HCT116 (cell line): ENCODE measurements at regions not wholly inside any gene's neighbourhood (a gene's known extent, or its start where the extent isn't known, plus 50 kb on each side); places are given as distances from the start of the nearest gene placed in this dataset.

ENCODE experiments used
- ATAC-seq: fragments of 200-7000 bp; cut with Tn5 transposase; 2 replicates; pipeline ENCODE4 v1.9.1; 2020; ENCODE audit warnings: mild to moderate bottlenecking, moderate library complexity
- BruUV-seq: library from RNA; stranded (reverse); fragments of 400-500 nt; replicated peaks from 2 replicates; lab custom pipeline; 2021; lab: Mats Ljungman, UMichigan
- CTCF ChIA-PET: fragments of 300-600 bp; sonication (Branson Sonifier 250); formaldehyde crosslinking; loops from one replicate; lab custom pipeline; 2021; ENCODE audit warnings: antibody characterized with exemption; lab: Charles Lee
- POLR2A ChIA-PET: fragments of 300-600, 350-600 bp; sonication (Branson Sonifier 250); formaldehyde crosslinking; loops from one replicate; lab custom pipeline; 2021; ENCODE audit warnings: antibody characterized with exemption; lab: Charles Lee
- RAD21 ChIA-PET, 2 experiments: fragments of 300-600 bp; sonication (Branson Sonifier 250); formaldehyde crosslinking; loops; one replicate each; lab custom pipeline; 2023; ENCODE audit warnings: low total read pairs in 2 of 2; ENCODE audit not compliant: uncharacterized antibody in 2 of 2, unreplicated experiment in 2 of 2, low non-redundant PET in 1 of 2; lab: Charles Lee
- DNase-seq: peaks from one replicate; pipeline ENCODE4 v3.0.0-alpha.2; 2010; ENCODE audit warnings: low read depth, low spot score
- H2AFZ ChIP-seq: fragments of 200-600 bp; shearing (Covaris generic), sonication (generic); 2 replicates; pipeline ENCODE4 v1.6.1; 2017; ENCODE audit warnings: low read depth, mixed run types, mixed read lengths, antibody characterized with exemption, low read length; ENCODE audit not compliant: poor library complexity, severe bottlenecking
- H3K27ac ChIP-seq: 2 replicates; pipeline ENCODE4 v1.5.1; 2012; ENCODE audit warnings: low read depth, low read length
- H3K27me3 ChIP-seq: fragments of 200-600 bp; sonication (generic); 2 replicates; pipeline ENCODE4 v1.6.1; 2016; ENCODE audit warnings: mixed run types, low read length, mixed read lengths; ENCODE audit not compliant: insufficient read depth
- H3K36me3 ChIP-seq, 2 experiments: fragments of 200-500 bp in 1 of 2; fragments of 200-600 bp in 1 of 2; sonication (Bioruptor generic) in 1 of 2; sonication (generic) in 1 of 2; 2 replicates each; pipeline versions ENCODE4 v1.5.1 to v1.6.1; 2014 to 2016; ENCODE audit warnings: low read length in 2 of 2, inconsistent platforms in 1 of 2, mixed read lengths in 1 of 2, mixed run types in 1 of 2; ENCODE audit not compliant: insufficient read depth in 2 of 2, control insufficient read depth in 1 of 2
- H3K4me1 ChIP-seq, 2 experiments: fragments of 200-600 bp in 1 of 2; sonication (generic) in 1 of 2; 2 replicates each; pipeline versions ENCODE4 v1.5.1 to v1.6.1; 2012 to 2017; ENCODE audit warnings: low read length in 2 of 2, inconsistent platforms in 1 of 2, mild to moderate bottlenecking in 1 of 2, mixed read lengths in 1 of 2, mixed run types in 1 of 2, moderate library complexity in 1 of 2; ENCODE audit not compliant: insufficient read depth in 2 of 2, control insufficient read depth in 1 of 2
- H3K4me2 ChIP-seq: fragments of 200-600 bp; sonication (generic); 2 replicates; pipeline ENCODE4 v1.6.1; 2017; ENCODE audit warnings: mixed run types, low read length, mixed read lengths
- H3K4me3 ChIP-seq, 2 experiments: fragments of 200-600 bp in 1 of 2; sonication (generic) in 1 of 2; replicated peaks in 1 of 2; 2 replicates each; pipeline ENCODE4 v1.5.1; 2011 to 2016; ENCODE audit warnings: low read length in 2 of 2, control low read depth in 1 of 2, low read depth in 1 of 2, mild to moderate bottlenecking in 1 of 2, mixed read lengths in 1 of 2, mixed run types in 1 of 2
- H3K79me2 ChIP-seq: fragments of 200-600 bp; sonication (generic); 2 replicates; pipeline ENCODE4 v1.6.1; 2017; ENCODE audit warnings: mild to moderate bottlenecking, mixed run types, low read length, moderate library complexity, mixed read lengths; ENCODE audit not compliant: insufficient read depth
- H3K9ac ChIP-seq: fragments of 200-600 bp; sonication (generic); 2 replicates; pipeline ENCODE4 v1.6.1; 2016; ENCODE audit warnings: low read length, mixed read lengths
- H3K9me2 ChIP-seq: fragments of 200-600 bp; sonication (generic), shearing (Covaris generic); 2 replicates; pipeline ENCODE4 v1.6.1; 2017; ENCODE audit warnings: mixed run types, mild to moderate bottlenecking, moderate library complexity; ENCODE audit not compliant: insufficient read depth
- H3K9me3 ChIP-seq, 2 experiments: fragments of 200-500 bp in 1 of 2; fragments of 200-600 bp in 1 of 2; sonication (Bioruptor generic) in 1 of 2; sonication (generic) in 1 of 2; 2 replicates each; pipeline ENCODE4 v1.6.1; 2014 to 2017; ENCODE audit warnings: low read length in 2 of 2, mixed read lengths in 2 of 2, inconsistent platforms in 1 of 2, low read depth in 1 of 2, mild to moderate bottlenecking in 1 of 2, mixed run types in 1 of 2, moderate library complexity in 1 of 2; ENCODE audit not compliant: control insufficient read depth in 1 of 2, insufficient read depth in 1 of 2
- H4K20me1 ChIP-seq: fragments of 200-600 bp; sonication (generic), shearing (Covaris generic); 2 replicates; pipeline ENCODE4 v1.6.1; 2017; ENCODE audit warnings: mixed run types, mild to moderate bottlenecking, moderate library complexity; ENCODE audit not compliant: insufficient read depth
- EZH2 ChIP-seq: fragments of 200-600 bp; sonication (generic); IDR thresholded peaks from 2 replicates; pipeline ENCODE4 v1.6.1; 2017; ENCODE audit warnings: antibody characterized with exemption, mixed run types
- EZH2phosphoT487 ChIP-seq: fragments of 200-600 bp; IDR thresholded peaks from 2 replicates; pipeline ENCODE4 v1.6.1; 2018; ENCODE audit warnings: antibody characterized with exemption, borderline replicate concordance
- POLR2AphosphoS5 ChIP-seq: IDR thresholded peaks from 2 replicates; pipeline ENCODE4 v1.6.1; 2011; ENCODE audit warnings: mild to moderate bottlenecking, low read depth, low read length, moderate library complexity
- SIN3A ChIP-seq: IDR thresholded peaks from 2 replicates; pipeline ENCODE4 v1.6.1; 2012; ENCODE audit warnings: low read depth
- SP1 ChIP-seq: IDR thresholded peaks from 2 replicates; pipeline ENCODE4 v1.6.1; 2012; ENCODE audit warnings: low read depth
- SRF ChIP-seq: IDR thresholded peaks from 2 replicates; pipeline ENCODE4 v1.6.1; 2012; ENCODE audit warnings: low read depth
- intact Hi-C: fragments of 100-400 bp; cut with micrococcal nuclease; formaldehyde crosslinking; loops from 2 replicates; pipeline ENCODE4 v1.10.0; 2022
- TF ChIP-seq, protein P1 (sequence below): IDR thresholded peaks from 2 replicates; pipeline ENCODE4 v1.6.1; 2012; ENCODE audit warnings: low read depth

DNA sequence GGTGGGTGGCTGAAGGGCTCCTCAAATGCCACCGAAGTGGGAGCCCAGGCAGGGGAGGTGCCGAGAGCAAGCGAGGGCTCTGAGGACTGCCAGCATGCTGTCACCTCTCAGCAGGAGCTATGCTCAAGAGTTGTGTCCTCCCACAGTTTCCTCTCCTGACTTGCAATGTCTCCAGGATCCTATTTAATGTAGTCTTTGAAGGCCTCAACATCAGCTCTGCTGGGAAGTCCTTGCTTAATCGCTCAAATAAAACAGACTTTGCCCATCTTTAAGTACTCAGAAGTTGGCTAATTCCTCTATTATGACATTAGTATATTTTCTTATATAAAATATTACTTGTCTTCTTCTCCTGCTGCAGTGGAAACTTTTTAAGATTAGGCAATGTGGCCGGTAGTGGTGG is 154.2 kb upstream of the NRIP1 start (continued):
- TF ChIP-seq EZH2phosphoT487 (no peak), SIN3A (no peak), SP1 (no peak), SRF (no peak), EZH2 (no peak)
- TF ChIP-seq, protein P1, sequence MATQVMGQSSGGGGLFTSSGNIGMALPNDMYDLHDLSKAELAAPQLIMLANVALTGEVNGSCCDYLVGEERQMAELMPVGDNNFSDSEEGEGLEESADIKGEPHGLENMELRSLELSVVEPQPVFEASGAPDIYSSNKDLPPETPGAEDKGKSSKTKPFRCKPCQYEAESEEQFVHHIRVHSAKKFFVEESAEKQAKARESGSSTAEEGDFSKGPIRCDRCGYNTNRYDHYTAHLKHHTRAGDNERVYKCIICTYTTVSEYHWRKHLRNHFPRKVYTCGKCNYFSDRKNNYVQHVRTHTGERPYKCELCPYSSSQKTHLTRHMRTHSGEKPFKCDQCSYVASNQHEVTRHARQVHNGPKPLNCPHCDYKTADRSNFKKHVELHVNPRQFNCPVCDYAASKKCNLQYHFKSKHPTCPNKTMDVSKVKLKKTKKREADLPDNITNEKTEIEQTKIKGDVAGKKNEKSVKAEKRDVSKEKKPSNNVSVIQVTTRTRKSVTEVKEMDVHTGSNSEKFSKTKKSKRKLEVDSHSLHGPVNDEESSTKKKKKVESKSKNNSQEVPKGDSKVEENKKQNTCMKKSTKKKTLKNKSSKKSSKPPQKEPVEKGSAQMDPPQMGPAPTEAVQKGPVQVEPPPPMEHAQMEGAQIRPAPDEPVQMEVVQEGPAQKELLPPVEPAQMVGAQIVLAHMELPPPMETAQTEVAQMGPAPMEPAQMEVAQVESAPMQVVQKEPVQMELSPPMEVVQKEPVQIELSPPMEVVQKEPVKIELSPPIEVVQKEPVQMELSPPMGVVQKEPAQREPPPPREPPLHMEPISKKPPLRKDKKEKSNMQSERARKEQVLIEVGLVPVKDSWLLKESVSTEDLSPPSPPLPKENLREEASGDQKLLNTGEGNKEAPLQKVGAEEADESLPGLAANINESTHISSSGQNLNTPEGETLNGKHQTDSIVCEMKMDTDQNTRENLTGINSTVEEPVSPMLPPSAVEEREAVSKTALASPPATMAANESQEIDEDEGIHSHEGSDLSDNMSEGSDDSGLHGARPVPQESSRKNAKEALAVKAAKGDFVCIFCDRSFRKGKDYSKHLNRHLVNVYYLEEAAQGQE, result no peak

DNA sequence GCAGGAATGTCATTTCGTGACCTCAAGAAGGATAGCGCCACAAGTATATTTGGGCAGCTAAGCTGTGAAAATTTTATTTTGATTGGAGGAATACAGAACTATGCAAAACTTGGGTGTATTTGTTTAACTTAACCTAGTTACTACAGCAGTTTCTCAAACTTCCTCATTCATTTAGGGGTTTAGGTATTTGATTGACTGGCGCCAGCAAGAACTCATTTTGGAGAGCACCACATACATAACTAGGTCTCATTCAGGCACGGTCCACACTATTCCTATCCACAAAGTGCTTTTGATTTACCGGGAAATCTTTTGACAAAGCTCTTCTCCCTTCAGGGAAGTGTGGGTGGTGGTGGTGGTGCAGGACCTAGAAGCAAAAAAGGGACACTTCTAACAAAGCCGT is 155.1 kb upstream of the NRIP1 start:
- H3K9me3 ChIP-seq, result no peaks in the 10 kb centered on the region
- ChIA-PET POLR2A (no interaction called here), CTCF (no interaction called here), RAD21 (no interaction called here)
- no peak overlapping the region for H3K9ac ChIP-seq
- H2AFZ ChIP-seq, result no peak overlapping the region
- peaks cover 0 to 37% of the 10 kb centered on the region in 2 experiments; a peak in 2 of 4 replicates for H3K4me1 ChIP-seq
- no peaks in the 10 kb centered on the region for H3K79me2 ChIP-seq
- no peak for DNase-seq
- TF ChIP-seq POLR2AphosphoS5, result no peak
- TF ChIP-seq, all 23 proteins: peak for 0
- ATAC-seq, result no peak
- Histone ChIP-seq H3K4me2 (no peak overlapping the region), H3K27me3 (no peaks in the 10 kb centered on the region), H3K27ac (no peak overlapping the region), H3K36me3 (no peaks in the 10 kb centered on the region), H4K20me1 (no peaks in the 10 kb centered on the region), H3K9me2 (no peaks in the 10 kb centered on the region), H3K4me3 (no peak overlapping the region)
- BruUV-seq, result no TSS peak
- intact Hi-C loops, result loop anchor here (10.0 kb wide), 2 partner anchors 75 to 345 kb away; no protein-coding TSS in a partner anchor
